ENCODE measurements at regions not wholly inside any gene's neighbourhood (a gene's known extent, or its start where the extent isn't known, plus 50 kb on each side); places are given as distances from the start of the nearest gene placed in this dataset.

GRCh38 chr3:170734735-170735065, 135.3 kb downstream of the RPL22L1 start:
- TF ChIP-seq POLR2A (IDR thresholded peaks at IDR 0.05) (no peak), EP300 (IDR thresholded peaks at IDR 0.05) (no peak), POLR2AphosphoS5 (IDR thresholded peaks at IDR 0.05) (no peak)
- TF ChIP-seq, protein P1, sequence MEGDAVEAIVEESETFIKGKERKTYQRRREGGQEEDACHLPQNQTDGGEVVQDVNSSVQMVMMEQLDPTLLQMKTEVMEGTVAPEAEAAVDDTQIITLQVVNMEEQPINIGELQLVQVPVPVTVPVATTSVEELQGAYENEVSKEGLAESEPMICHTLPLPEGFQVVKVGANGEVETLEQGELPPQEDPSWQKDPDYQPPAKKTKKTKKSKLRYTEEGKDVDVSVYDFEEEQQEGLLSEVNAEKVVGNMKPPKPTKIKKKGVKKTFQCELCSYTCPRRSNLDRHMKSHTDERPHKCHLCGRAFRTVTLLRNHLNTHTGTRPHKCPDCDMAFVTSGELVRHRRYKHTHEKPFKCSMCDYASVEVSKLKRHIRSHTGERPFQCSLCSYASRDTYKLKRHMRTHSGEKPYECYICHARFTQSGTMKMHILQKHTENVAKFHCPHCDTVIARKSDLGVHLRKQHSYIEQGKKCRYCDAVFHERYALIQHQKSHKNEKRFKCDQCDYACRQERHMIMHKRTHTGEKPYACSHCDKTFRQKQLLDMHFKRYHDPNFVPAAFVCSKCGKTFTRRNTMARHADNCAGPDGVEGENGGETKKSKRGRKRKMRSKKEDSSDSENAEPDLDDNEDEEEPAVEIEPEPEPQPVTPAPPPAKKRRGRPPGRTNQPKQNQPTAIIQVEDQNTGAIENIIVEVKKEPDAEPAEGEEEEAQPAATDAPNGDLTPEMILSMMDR (IDR thresholded peaks at IDR 0.05), result no peak
- DNase-seq, result no peak
- H3K4me1 ChIP-seq, result no peaks in the 10 kb centered on the region
- no peaks in the 10 kb centered on the region for H3K9me3 ChIP-seq
- WGBS, 2 donors, result 56 to 88% methylated on average over 1 of the region's 1 CpG
- ATAC-seq (ENCODE audit: low FRiP score in 2 of 2), result no peak
- no peaks in the 10 kb centered on the region for H3K36me3 ChIP-seq
- no peak overlapping the region for H3K4me3 ChIP-seq
- H3K27me3 ChIP-seq, result no peaks in the 10 kb centered on the region
- H3K27ac ChIP-seq, result no peak overlapping the region

GRCh38 chr3:170734043-170734734, 135.8 kb downstream of the RPL22L1 start:
- Histone ChIP-seq H3K4me3 (no peak overlapping the region), H3K4me1 (no peaks in the 10 kb centered on the region), H3K27me3 (no peaks in the 10 kb centered on the region), H3K27ac (no peak overlapping the region), H3K36me3 (no peaks in the 10 kb centered on the region), H3K9me3 (no peaks in the 10 kb centered on the region)
- TF ChIP-seq POLR2A (IDR thresholded peaks at IDR 0.05) (no peak), POLR2AphosphoS5 (IDR thresholded peaks at IDR 0.05) (no peak), EP300 (IDR thresholded peaks at IDR 0.05) (no peak)
- TF ChIP-seq, protein P1 (IDR thresholded peaks at IDR 0.05), result no peak
- no peak for DNase-seq
- 47 to 75% methylated on average over 7 of the region's 7 CpGs for WGBS, 2 donors
- no peak for ATAC-seq (ENCODE audit: low FRiP score in 2 of 2)

DNA sequence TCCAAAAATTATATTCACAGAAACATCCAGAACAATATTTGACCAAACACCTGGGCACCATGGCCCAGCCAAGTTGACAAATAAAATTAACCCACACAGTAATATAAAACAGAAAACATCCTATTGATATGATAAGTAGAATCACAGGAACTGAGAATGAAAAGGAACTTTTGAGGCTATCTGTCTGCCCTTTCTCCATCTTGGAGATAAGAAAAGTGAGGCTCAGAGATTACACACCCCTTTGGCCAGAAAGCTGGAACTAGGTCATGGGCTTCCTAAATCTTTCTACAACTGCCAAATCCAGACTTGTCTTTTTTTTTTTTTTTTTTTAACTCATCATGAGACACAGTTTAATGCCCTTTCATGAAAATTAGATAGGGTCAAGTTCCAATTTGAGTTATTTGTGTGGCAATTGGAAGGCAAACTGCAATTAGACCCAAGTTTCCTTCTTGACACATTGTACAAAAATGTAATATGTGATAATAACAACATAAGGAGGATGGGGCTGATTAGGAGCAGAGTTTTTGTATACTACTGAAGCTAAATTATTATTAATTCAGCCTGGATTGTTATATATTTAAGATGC, 137.2 kb downstream of the RPL22L1 start:
- Histone ChIP-seq H3K27ac (no peak overlapping the region), H3K27me3 (no peaks in the 10 kb centered on the region), H3K4me1 (no peaks in the 10 kb centered on the region), H3K36me3 (no peaks in the 10 kb centered on the region), H3K9me3 (no peaks in the 10 kb centered on the region), H3K4me3 (no peak overlapping the region)
- ATAC-seq (ENCODE audit: low FRiP score in 2 of 2) (no peak), DNase-seq (no peak)
- TF ChIP-seq, protein P1 (IDR thresholded peaks at IDR 0.05), result no peak

DNA sequence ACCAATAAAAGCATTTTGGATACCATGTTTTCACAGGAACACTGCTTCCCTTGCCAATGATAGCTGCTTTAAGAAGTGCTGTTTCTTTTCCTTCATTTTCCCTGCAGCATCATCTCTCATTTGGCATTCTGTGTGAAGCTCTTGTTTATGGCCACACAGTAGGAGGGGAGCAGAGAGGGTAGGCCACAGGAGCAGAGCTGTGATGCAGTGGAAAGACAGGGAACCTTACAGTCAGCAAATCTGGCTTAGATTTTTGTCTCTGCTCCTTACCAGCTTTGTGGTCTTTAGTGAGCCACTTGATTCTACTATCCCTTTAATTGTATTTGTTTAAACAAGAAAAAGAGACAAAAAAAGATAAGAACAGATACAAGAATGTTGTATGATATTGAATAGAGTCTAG, 138.7 kb downstream of the RPL22L1 start:
- TF ChIP-seq POLR2A (IDR thresholded peaks at IDR 0.05) (no peak), EP300 (IDR thresholded peaks at IDR 0.05) (no peak), POLR2AphosphoS5 (IDR thresholded peaks at IDR 0.05) (no peak)
- TF ChIP-seq, protein P1 (IDR thresholded peaks at IDR 0.05), result no peak
- H3K9me3 ChIP-seq, result no peaks in the 10 kb centered on the region
- H3K27ac ChIP-seq, result no peak overlapping the region
- H3K4me1 ChIP-seq, result no peaks in the 10 kb centered on the region
- no peaks in the 10 kb centered on the region for H3K36me3 ChIP-seq
- ATAC-seq (ENCODE audit: low FRiP score in 2 of 2), result no peak
- H3K4me3 ChIP-seq, result no peak overlapping the region
- DNase-seq, result no peak
- H3K27me3 ChIP-seq, result no peaks in the 10 kb centered on the region

Data from upper lobe of left lung (tissue), 6 donors.